Trophoblast cell (in vitro differentiated cells and primary cell): ENCODE measurements at regions not wholly inside any gene's neighbourhood (a gene's known extent, or its start where the extent isn't known, plus 50 kb on each side); places are given as distances from the start of the nearest gene placed in this dataset.
"Not testable (repeated sequence)": the region's sequence is repeated elsewhere in the genome, so short reads cannot be mapped to it uniquely, and the experiment has no call there.

ENCODE experiments used
- DNase-seq, 2 donors: peaks; one replicate each; pipeline ENCODE4 v3.0.0-alpha.2; 2016
- H2AFZ ChIP-seq: 2 replicates; pipeline ENCODE4 v1.6.1; 2013; ENCODE audit warnings: low read length, moderate library complexity, mild to moderate bottlenecking; ENCODE audit not compliant: insufficient read depth, poor library complexity
- H2AK5ac ChIP-seq: 2 replicates; pipeline ENCODE4 v1.6.1; 2013; ENCODE audit warnings: mild to moderate bottlenecking, low read length
- H2BK120ac ChIP-seq: 2 replicates; pipeline ENCODE4 v1.6.1; 2013; ENCODE audit warnings: low read length, mild to moderate bottlenecking, moderate library complexity; ENCODE audit not compliant: insufficient read depth, poor library complexity
- H2BK12ac ChIP-seq: 2 replicates; pipeline ENCODE4 v1.6.1; 2013; ENCODE audit warnings: mild to moderate bottlenecking, low read length, moderate library complexity
- H2BK5ac ChIP-seq: 2 replicates; pipeline ENCODE4 v1.6.1; 2013; ENCODE audit warnings: low read length, low read depth, moderate library complexity, mild to moderate bottlenecking; ENCODE audit not compliant: poor library complexity
- H3K14ac ChIP-seq: 2 replicates; pipeline ENCODE4 v1.6.1; 2013; ENCODE audit warnings: mild to moderate bottlenecking, low read length
- H3K18ac ChIP-seq: 2 replicates; pipeline ENCODE4 v1.6.1; 2013; ENCODE audit warnings: mild to moderate bottlenecking, low read length
- H3K23ac ChIP-seq: 2 replicates; pipeline ENCODE4 v1.6.1; 2013; ENCODE audit warnings: low read length
- H3K27ac ChIP-seq: 2 replicates; pipeline ENCODE4 v1.5.1; 2013; ENCODE audit warnings: low read depth, mild to moderate bottlenecking, inconsistent platforms, low read length, moderate library complexity
- H3K27me3 ChIP-seq: 2 replicates; pipeline ENCODE4 v1.6.1; 2013; ENCODE audit warnings: inconsistent platforms, mild to moderate bottlenecking, low read length, moderate library complexity; ENCODE audit not compliant: insufficient read depth
- H3K36me3 ChIP-seq, 2 experiments: 1 replicate in 1 of 2; 2 replicates in 1 of 2; pipeline ENCODE4 v1.6.1; 2013; ENCODE audit warnings: low read length in 2 of 2, mild to moderate bottlenecking in 2 of 2, moderate library complexity in 1 of 2; ENCODE audit not compliant: insufficient read depth in 2 of 2, control insufficient read depth in 1 of 2
- H3K4ac ChIP-seq: 2 replicates; pipeline ENCODE4 v1.6.1; 2013; ENCODE audit warnings: low read depth, mild to moderate bottlenecking, low read length, moderate library complexity
- H3K4me1 ChIP-seq, 2 experiments: 1 replicate in 1 of 2; 2 replicates in 1 of 2; pipeline ENCODE4 v1.6.1; 2013; ENCODE audit warnings: low read length in 2 of 2, mild to moderate bottlenecking in 2 of 2, moderate library complexity in 1 of 2; ENCODE audit not compliant: insufficient read depth in 2 of 2, control insufficient read depth in 1 of 2
- H3K4me2 ChIP-seq: 2 replicates; pipeline ENCODE4 v1.6.1; 2013; ENCODE audit warnings: inconsistent platforms, mild to moderate bottlenecking, low read length, moderate library complexity
- H3K4me3 ChIP-seq: 2 replicates; pipeline ENCODE4 v1.5.1; 2013; ENCODE audit warnings: mild to moderate bottlenecking, low read depth, low read length, inconsistent platforms
- H3K79me1 ChIP-seq: one replicate; pipeline ENCODE4 v1.6.1; 2013; ENCODE audit warnings: low read length
- H3K79me2 ChIP-seq: 2 replicates; pipeline ENCODE4 v1.6.1; 2013; ENCODE audit warnings: low read length, mild to moderate bottlenecking; ENCODE audit not compliant: control insufficient read depth, insufficient read depth, poor library complexity
- H3K9ac ChIP-seq: 2 replicates; pipeline ENCODE4 v1.6.1; 2013; ENCODE audit warnings: mild to moderate bottlenecking, low read length
- H3K9me3 ChIP-seq: 2 replicates; pipeline ENCODE4 v1.6.1; 2013; ENCODE audit warnings: low read depth, mild to moderate bottlenecking, control low read depth, inconsistent platforms, low read length; ENCODE audit not compliant: insufficient read depth
- H4K12ac ChIP-seq: 2 replicates; pipeline ENCODE4 v1.6.1; 2013; ENCODE audit warnings: low read depth, mild to moderate bottlenecking, low read length, moderate library complexity
- H4K8ac ChIP-seq: 2 replicates; pipeline ENCODE4 v1.6.1; 2013; ENCODE audit warnings: low read depth, mild to moderate bottlenecking, low read length, moderate library complexity
- H4K91ac ChIP-seq: one replicate; pipeline ENCODE4 v1.6.1; 2013; ENCODE audit warnings: low read depth, mild to moderate bottlenecking, low read length, moderate library complexity
- WGBS: extraction: QIAGEN DNeasy Blood & Tissue Kit; methylation state at CpG from one replicate; pipeline ENCODE4 v1.1.7; 2013; ENCODE audit warnings: missing lambda C conversion rate; ENCODE audit not compliant: insufficient read length, insufficient coverage; ENCODE audit errors: extremely low coverage; 5-methylcytosine and 5-hydroxymethylcytosine counted together

DNA sequence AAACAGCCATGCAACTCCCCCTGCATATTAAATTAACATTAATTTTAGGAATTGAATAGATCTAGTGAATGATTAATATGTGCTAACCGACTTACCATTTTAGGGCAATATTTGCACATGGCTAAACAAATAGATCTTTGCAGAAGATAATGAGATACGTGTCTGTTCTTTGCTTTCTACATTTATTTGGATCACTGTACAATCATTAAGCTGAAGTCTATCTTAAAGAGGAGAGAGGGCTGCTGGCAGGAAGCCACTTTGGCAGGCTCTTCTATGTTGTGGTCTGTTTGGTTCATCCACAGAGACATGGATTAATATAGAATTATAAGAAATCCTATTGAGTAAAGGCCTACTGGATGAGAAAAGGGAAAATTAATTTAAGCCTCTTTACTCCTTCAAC lies 318.5 kb downstream of the ANKRD30B start:
- not testable (repeated sequence) for H4K8ac ChIP-seq, H3K27ac ChIP-seq, H3K9me3 ChIP-seq, H3K4me1 ChIP-seq, H3K9ac ChIP-seq, H3K4me3 ChIP-seq, H2AK5ac ChIP-seq, H3K4me2 ChIP-seq, H4K91ac ChIP-seq, H2AFZ ChIP-seq, H3K14ac ChIP-seq, H3K4ac ChIP-seq, H3K27me3 ChIP-seq, H3K79me1 ChIP-seq, H3K36me3 ChIP-seq, H2BK120ac ChIP-seq, H3K79me2 ChIP-seq, H3K23ac ChIP-seq, DNase-seq, H4K12ac ChIP-seq, H3K18ac ChIP-seq, H2BK12ac ChIP-seq, H2BK5ac ChIP-seq
- no CpG with 5 or more reads among the region's 2 CpGs for WGBS

DNA sequence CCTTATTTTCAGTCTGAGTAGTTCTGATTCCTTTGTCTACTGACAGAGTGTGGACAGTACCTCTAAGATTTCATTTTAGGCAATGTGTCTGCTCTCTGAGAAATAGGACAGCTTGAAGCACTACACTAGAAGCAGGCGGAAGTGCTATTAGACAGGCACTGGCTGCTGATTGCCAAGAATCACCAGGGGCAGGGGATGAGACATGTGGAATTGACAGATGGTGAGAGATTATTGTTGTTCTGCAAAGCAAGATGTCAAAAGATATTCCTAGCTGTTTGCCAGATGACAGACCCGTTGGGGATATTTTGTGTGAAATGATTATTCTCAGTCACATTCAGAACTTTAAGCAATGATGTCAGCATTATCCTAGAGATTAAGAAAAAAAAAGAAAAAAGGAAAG lies 323.3 kb downstream of the ANKRD30B start:
- not testable (repeated sequence) for H4K8ac ChIP-seq, H3K4me2 ChIP-seq, H2BK5ac ChIP-seq, DNase-seq, H4K91ac ChIP-seq, H3K4ac ChIP-seq, H3K18ac ChIP-seq, H3K27ac ChIP-seq, H4K12ac ChIP-seq, H2AFZ ChIP-seq, H3K23ac ChIP-seq, H3K79me1 ChIP-seq, H2BK120ac ChIP-seq, H3K27me3 ChIP-seq, H3K4me1 ChIP-seq, H2BK12ac ChIP-seq, H3K14ac ChIP-seq, H3K4me3 ChIP-seq, H3K36me3 ChIP-seq, H3K79me2 ChIP-seq, H3K9ac ChIP-seq, H3K9me3 ChIP-seq, H2AK5ac ChIP-seq
- no CpG with 5 or more reads among the region's 2 CpGs for WGBS
